DOHH2 (cell line): ENCODE measurements at regions not wholly inside any gene's neighbourhood (a gene's known extent, or its start where the extent isn't known, plus 50 kb on each side); places are given as distances from the start of the nearest gene placed in this dataset.
"Not testable (repeated sequence)": the region's sequence is repeated elsewhere in the genome, so short reads cannot be mapped to it uniquely, and the experiment has no call there.

ENCODE experiments used
- EZH2phosphoT487 ChIP-seq: fragments of 200-600 bp; sonication (generic); IDR thresholded peaks from 2 replicates; pipeline ENCODE4 v1.6.1; 2017; ENCODE audit warnings: borderline replicate concordance, mild to moderate bottlenecking, antibody characterized with exemption, low read length, moderate library complexity, mixed read lengths
- TF ChIP-seq, protein P1 (sequence below): fragments of 200-600 bp; sonication (generic); IDR thresholded peaks from one replicate; pipeline ENCODE4 v1.5.1; 2014; ENCODE audit warnings: antibody characterized with exemption, mild to moderate bottlenecking, low read depth, low read length; ENCODE audit not compliant: poor library complexity, severe bottlenecking

DNA sequence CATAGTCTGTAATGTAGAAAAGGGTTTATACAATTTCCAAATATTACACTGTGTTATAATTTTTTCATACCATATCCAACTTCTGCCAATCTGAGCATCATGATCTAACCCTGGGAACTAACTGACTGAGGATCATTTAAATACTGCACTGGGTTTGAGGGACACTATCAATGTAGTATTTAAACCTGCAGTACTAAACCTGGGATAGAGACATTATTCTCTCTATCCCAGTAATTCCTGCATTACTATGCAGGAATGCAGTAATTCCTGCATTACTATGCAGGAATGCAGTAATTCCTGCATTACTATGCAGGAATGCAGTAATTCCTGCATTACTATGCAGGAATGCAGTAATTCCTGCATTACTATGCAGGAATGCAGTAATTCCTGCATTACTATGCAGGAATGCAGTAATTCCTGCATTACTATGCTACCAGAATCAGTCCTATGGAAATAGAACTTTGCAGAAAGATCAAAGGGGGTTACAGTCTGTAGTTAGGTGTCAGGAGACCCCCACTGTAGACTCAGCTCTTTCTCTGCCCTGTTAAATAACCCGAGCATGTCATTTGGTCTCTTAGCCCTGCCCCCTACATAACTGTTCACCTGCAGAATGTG lies 295.2 kb downstream of the OSTF1 start:
- TF ChIP-seq, protein P1, sequence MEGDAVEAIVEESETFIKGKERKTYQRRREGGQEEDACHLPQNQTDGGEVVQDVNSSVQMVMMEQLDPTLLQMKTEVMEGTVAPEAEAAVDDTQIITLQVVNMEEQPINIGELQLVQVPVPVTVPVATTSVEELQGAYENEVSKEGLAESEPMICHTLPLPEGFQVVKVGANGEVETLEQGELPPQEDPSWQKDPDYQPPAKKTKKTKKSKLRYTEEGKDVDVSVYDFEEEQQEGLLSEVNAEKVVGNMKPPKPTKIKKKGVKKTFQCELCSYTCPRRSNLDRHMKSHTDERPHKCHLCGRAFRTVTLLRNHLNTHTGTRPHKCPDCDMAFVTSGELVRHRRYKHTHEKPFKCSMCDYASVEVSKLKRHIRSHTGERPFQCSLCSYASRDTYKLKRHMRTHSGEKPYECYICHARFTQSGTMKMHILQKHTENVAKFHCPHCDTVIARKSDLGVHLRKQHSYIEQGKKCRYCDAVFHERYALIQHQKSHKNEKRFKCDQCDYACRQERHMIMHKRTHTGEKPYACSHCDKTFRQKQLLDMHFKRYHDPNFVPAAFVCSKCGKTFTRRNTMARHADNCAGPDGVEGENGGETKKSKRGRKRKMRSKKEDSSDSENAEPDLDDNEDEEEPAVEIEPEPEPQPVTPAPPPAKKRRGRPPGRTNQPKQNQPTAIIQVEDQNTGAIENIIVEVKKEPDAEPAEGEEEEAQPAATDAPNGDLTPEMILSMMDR = not testable (repeated sequence)
- TF ChIP-seq EZH2phosphoT487 = not testable (repeated sequence)
